Lung (tissue), 11 donors: ENCODE measurements at regions not wholly inside any gene's neighbourhood (a gene's known extent, or its start where the extent isn't known, plus 50 kb on each side); places are given as distances from the start of the nearest gene placed in this dataset.

Experiments used
- ATAC-seq: fragments of 200-7000 bp; cut with Tn5 transposase; one replicate; pipeline ENCODE4 v1.9.1; 2020; ENCODE audit warnings: moderate number of reproducible peaks; ENCODE audit not compliant: insufficient read depth, low FRiP score
- DNase-seq, 3 donors: peaks; one replicate each; pipeline ENCODE4 v3.0.0-alpha.2; 2013 to 2017
- H3K27ac ChIP-seq, 2 donors: one replicate each; pipeline ENCODE4 v1.5.1; 2013; ENCODE audit warnings: mild to moderate bottlenecking in 2 of 2, moderate library complexity in 2 of 2, control low read depth in 1 of 2, inconsistent platforms in 1 of 2, low read depth in 1 of 2, low read length in 1 of 2
- H3K27me3 ChIP-seq, 3 donors: one replicate each; pipeline ENCODE4 v1.5.1; 2013; ENCODE audit warnings: low read length in 2 of 3; ENCODE audit not compliant: control insufficient read depth in 3 of 3, insufficient read depth in 3 of 3
- H3K36me3 ChIP-seq, 4 donors: one replicate each; pipeline ENCODE4 v1.5.1; 2013; ENCODE audit warnings: low read length in 4 of 4, mild to moderate bottlenecking in 1 of 4, moderate library complexity in 1 of 4; ENCODE audit not compliant: control insufficient read depth in 4 of 4, insufficient read depth in 4 of 4
- H3K4me1 ChIP-seq, 5 donors: one replicate each; pipeline ENCODE4 v1.5.1; 2013; ENCODE audit warnings: low read length in 5 of 5, mild to moderate bottlenecking in 2 of 5, moderate library complexity in 1 of 5; ENCODE audit not compliant: control insufficient read depth in 5 of 5, insufficient read depth in 5 of 5
- H3K4me3 ChIP-seq: one replicate; pipeline ENCODE4 v1.5.1; 2013; ENCODE audit warnings: mild to moderate bottlenecking, control low read depth, moderate library complexity
- H3K9ac ChIP-seq, 2 donors: one replicate each; pipeline ENCODE4 v1.5.1; 2013; ENCODE audit warnings: low read length in 2 of 2, control low read depth in 1 of 2; ENCODE audit not compliant: insufficient read depth in 1 of 2
- H3K9me3 ChIP-seq, 4 donors: one replicate each; pipeline ENCODE4 v1.5.1; 2013; ENCODE audit warnings: low read length in 3 of 4, mild to moderate bottlenecking in 1 of 4, moderate library complexity in 1 of 4; ENCODE audit not compliant: control insufficient read depth in 4 of 4, insufficient read depth in 3 of 4
- WGBS, 2 donors: extraction: QIAGEN DNeasy Blood & Tissue Kit; methylation state at CpG; one replicate each; pipeline ENCODE4 v1.1.7; 2013; 5-methylcytosine and 5-hydroxymethylcytosine counted together
- TF ChIP-seq, protein P1 (sequence below): IDR thresholded peaks from 2 replicates; pipeline ENCODE4 v1.5.1; 2012; ENCODE audit warnings: mild to moderate bottlenecking; ENCODE audit errors: control extremely low read depth, extremely low read depth
- donor health status: control.
- donor health status: control.
- donor health status: Bipolar disorder and iron deficiency.
- donor health status: healthy.
- donor health status: DM: yes; HTN: yes; CAD: no.

DNA sequence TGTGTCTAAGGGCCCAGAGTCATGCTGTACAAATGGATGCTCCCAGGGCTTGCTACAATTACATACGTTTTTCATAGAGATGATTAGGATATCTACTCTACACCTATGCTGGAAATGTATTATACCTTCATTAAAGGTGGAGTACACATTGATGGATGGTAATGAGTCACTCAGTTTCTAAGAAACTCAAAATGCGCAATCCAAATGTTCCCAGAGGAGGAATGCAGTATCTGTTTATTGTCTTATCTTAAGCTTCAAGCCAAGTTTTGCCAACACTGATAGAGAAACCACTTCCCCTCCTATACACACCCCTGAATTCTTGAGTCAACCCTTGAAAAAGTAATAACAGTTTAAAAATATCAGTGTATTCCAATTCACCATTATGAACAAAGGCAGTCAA, 266.6 kb upstream of the FAR2 start:
- TF ChIP-seq, protein P1, sequence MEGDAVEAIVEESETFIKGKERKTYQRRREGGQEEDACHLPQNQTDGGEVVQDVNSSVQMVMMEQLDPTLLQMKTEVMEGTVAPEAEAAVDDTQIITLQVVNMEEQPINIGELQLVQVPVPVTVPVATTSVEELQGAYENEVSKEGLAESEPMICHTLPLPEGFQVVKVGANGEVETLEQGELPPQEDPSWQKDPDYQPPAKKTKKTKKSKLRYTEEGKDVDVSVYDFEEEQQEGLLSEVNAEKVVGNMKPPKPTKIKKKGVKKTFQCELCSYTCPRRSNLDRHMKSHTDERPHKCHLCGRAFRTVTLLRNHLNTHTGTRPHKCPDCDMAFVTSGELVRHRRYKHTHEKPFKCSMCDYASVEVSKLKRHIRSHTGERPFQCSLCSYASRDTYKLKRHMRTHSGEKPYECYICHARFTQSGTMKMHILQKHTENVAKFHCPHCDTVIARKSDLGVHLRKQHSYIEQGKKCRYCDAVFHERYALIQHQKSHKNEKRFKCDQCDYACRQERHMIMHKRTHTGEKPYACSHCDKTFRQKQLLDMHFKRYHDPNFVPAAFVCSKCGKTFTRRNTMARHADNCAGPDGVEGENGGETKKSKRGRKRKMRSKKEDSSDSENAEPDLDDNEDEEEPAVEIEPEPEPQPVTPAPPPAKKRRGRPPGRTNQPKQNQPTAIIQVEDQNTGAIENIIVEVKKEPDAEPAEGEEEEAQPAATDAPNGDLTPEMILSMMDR, result no peak
- H3K9me3 ChIP-seq, result no peaks in the 10 kb centered on the region
- H3K4me3 ChIP-seq, result no peak overlapping the region
- no peaks in the 10 kb centered on the region for H3K27me3 ChIP-seq
- WGBS, 2 donors, result 66 to 67% methylated on average over 2 of the region's 2 CpGs
- no peaks in the 10 kb centered on the region for H3K4me1 ChIP-seq
- DNase-seq, result no peak
- H3K9ac ChIP-seq, result no peak overlapping the region
- H3K27ac ChIP-seq, result no peak overlapping the region
- no peak for ATAC-seq
- H3K36me3 ChIP-seq, result no peaks in the 10 kb centered on the region

DNA sequence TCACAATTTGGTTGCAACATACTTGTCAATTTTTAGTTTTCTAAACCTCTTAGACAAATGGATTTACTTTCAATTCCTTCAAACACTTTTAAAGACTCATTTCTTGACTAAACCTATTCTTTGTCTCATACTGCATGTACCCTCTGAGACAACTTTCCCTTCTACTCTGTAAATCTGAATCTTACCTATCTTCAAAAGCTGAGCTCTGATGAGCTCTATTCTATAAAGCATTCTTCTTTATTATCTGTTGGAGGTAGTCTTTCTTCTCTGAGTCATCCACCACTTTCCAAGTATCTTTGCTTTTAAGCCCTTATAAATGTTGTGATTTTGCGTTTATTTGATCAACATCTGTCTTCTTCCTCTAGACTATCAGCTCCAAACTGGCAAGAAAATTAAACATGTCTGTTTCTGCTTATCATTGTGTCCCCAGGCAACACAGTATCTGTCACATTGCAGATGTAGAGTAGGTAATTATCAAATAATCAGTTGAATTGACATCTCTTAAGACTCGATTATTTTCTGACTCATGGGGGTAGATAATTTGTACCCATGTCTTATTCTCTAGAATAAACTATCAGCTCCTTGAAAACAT, 265.6 kb upstream of the FAR2 start:
- no peaks in the 10 kb centered on the region for H3K27me3 ChIP-seq
- H3K4me1 ChIP-seq, result no peaks in the 10 kb centered on the region
- H3K27ac ChIP-seq, result no peak overlapping the region
- H3K9ac ChIP-seq, result no peak overlapping the region
- H3K4me3 ChIP-seq, result no peak overlapping the region
- TF ChIP-seq, protein P1, result no peak
- DNase-seq (no peak), ATAC-seq (no peak)
- 24 to 53% methylated on average over 2 of the region's 2 CpGs for WGBS, 2 donors
- no peaks in the 10 kb centered on the region for H3K9me3 ChIP-seq
- H3K36me3 ChIP-seq, result no peaks in the 10 kb centered on the region

DNA sequence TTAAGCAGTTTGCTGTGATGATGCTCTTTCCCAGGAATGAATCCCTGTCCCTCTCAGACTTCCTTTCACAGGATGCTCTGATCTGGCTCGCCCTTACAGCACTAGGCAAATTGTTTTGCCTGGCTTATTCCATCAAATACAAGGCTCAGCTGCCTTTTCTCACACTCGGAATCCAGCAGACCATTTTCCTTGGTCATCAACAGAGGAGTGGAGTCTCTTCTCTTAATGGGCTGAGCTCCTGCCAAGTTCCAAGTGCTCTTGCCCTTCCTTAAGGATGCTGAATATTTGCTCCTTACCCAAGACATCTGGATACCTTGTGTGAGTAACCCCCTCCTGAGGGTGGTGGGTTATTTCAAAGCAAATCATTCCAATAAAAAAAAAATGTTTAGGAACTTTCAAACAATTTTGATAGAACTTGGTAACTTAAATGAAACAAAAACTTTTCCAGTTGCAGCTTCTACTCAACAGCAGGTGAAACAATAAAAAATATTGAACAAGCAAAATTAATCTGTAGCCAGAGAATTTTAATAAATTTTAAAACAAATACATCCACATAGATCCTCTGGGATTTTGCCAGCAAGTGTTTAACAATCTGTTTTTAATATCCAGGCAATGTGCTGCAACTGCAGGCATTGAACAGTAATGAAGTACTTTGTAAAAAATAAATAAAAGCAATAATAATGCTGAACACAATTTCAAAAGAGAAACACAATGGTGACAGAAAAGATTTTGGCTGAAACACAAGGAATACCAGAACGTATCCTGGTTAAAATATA, 264.0 kb upstream of the FAR2 start:
- no peaks in the 10 kb centered on the region for H3K9me3 ChIP-seq
- no peaks in the 10 kb centered on the region for H3K27me3 ChIP-seq
- H3K27ac ChIP-seq, result no peak overlapping the region
- TF ChIP-seq, protein P1, result no peak
- 50 to 70% methylated on average over 3 of the region's 3 CpGs for WGBS, 2 donors
- H3K9ac ChIP-seq, result no peak overlapping the region
- no peak overlapping the region for H3K4me3 ChIP-seq
- no peaks in the 10 kb centered on the region for H3K4me1 ChIP-seq
- DNase-seq, result peak in 1 of 3 donors; percentile 20
- ATAC-seq, result no peak
- H3K36me3 ChIP-seq, result no peaks in the 10 kb centered on the region
